Neuron (in vitro differentiated cells): ENCODE measurements at regions not wholly inside any gene's neighbourhood (a gene's known extent, or its start where the extent isn't known, plus 50 kb on each side); places are given as distances from the start of the nearest gene placed in this dataset.

Experiments used
- H2AFZ ChIP-seq: one replicate; pipeline ENCODE4 v1.6.1; 2013; ENCODE audit warnings: low read depth, mild to moderate bottlenecking, inconsistent platforms, low read length, moderate library complexity
- H3K27me3 ChIP-seq: one replicate; pipeline ENCODE4 v1.6.1; 2013; ENCODE audit warnings: low read length; ENCODE audit not compliant: insufficient read depth
- H3K36me3 ChIP-seq: one replicate; pipeline ENCODE4 v1.6.1; 2013; ENCODE audit warnings: low read length; ENCODE audit not compliant: insufficient read depth
- H3K4me1 ChIP-seq: one replicate; pipeline ENCODE4 v1.6.1; 2013; ENCODE audit warnings: low read length; ENCODE audit not compliant: insufficient read depth
- H3K4me3 ChIP-seq: 2 replicates; pipeline ENCODE4 v1.5.1; 2013; ENCODE audit warnings: mild to moderate bottlenecking, low read length, moderate library complexity
- H3K9me3 ChIP-seq: one replicate; pipeline ENCODE4 v1.6.1; 2013; ENCODE audit warnings: low read length

DNA sequence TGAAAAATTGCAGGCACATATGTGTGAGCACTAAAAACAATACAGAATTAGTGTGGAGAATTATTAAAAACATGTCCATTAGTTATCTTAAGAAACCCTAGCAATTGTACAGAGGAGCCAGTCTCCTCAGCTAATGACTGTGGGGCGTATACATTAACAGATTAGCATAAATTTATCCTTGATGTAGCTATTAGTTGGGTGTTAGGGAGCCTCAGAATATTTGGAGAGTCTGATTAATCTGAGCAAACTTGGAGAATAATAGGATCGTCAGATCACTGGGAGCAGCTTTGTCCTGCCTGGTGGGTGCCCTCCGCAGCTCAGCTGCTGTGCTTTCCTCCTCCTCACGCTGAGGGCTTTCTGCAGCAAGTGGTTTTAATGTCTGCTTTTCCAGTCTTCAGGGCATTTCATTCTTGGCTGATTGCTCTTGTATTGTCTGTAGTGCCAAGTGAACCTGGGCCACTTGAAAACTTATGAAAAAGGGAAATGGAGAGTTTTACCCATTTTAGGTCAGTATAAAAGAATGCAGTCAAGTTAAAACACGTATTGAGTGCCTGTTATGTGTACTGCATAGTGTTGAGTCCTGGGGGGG, 417.4 kb upstream of the SEMA6D start:
- H3K4me1 ChIP-seq, result no peaks in the 10 kb centered on the region
- H3K4me3 ChIP-seq, result no peak overlapping the region
- no peak overlapping the region for H2AFZ ChIP-seq
- H3K27me3 ChIP-seq, result no peaks in the 10 kb centered on the region
- no peaks in the 10 kb centered on the region for H3K9me3 ChIP-seq
- no peaks in the 10 kb centered on the region for H3K36me3 ChIP-seq

DNA sequence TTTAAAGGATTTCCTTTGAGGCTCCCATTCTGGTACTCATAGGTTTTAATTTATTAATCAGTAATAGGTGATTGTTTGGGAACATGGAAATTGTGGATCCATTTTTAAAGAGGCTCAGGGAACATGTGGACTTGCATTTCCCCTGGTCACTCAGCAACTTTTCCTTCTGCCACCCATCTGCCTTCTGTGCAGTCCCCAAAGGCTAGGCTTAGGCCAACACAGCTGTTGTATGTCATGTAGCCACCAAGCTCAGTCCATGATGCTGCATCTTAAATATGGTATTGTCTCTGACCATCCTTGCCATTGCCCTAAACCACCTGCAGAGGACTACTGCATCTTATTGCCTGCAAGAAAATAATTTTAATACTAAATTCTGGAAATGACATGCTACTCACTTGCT, 416.7 kb upstream of the SEMA6D start:
- Histone ChIP-seq H3K4me3 (no peak overlapping the region), H3K9me3 (no peaks in the 10 kb centered on the region), H3K36me3 (no peaks in the 10 kb centered on the region), H3K4me1 (no peaks in the 10 kb centered on the region), H2AFZ (no peak overlapping the region), H3K27me3 (no peaks in the 10 kb centered on the region)

DNA sequence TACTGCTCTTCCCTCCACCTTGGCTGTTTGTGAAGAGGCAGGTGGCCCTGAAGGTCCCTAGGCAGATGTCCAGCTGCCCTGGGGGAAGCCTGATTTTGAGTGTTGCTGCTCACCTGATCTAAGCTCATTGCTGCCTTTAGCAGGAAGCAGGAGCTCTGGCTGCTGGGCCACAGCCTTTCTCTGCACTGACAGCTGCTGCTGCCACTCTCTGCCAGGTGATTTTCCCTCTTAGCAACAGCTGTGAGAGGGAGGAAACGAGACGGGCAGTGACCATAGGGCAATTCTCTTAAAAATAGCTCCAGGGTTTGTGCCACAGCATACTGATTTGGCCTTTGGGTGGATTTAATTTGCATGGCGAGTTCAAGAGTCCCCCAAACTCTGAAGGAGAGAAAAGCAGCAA, 415.8 kb upstream of the SEMA6D start:
- no peaks in the 10 kb centered on the region for H3K27me3 ChIP-seq
- H3K4me3 ChIP-seq, result no peak overlapping the region
- H3K4me1 ChIP-seq, result no peaks in the 10 kb centered on the region
- no peak overlapping the region for H2AFZ ChIP-seq
- H3K36me3 ChIP-seq, result no peaks in the 10 kb centered on the region
- no peaks in the 10 kb centered on the region for H3K9me3 ChIP-seq

DNA sequence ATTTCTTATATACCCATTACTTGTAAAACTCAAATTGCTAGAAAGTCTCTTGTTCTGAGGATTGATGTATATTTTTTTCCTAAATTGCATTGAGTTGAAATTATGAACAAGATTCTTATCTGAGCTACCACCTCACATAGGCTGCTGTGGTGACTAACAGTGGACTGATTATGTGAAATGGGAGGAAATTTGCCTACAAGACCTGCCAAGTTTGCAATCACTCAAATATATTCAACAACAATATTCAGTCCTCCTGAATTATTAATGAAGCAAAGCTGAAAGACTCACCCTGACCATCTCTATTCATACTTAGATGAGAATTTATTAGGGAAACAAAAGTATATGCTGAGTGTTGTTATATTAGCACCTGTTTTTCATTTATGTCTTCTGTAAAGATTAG, 412.6 kb upstream of the SEMA6D start:
- Histone ChIP-seq H3K4me1 (no peaks in the 10 kb centered on the region), H3K36me3 (no peaks in the 10 kb centered on the region), H3K9me3 (no peaks in the 10 kb centered on the region), H2AFZ (no peak overlapping the region), H3K4me3 (no peak overlapping the region), H3K27me3 (no peaks in the 10 kb centered on the region)

DNA sequence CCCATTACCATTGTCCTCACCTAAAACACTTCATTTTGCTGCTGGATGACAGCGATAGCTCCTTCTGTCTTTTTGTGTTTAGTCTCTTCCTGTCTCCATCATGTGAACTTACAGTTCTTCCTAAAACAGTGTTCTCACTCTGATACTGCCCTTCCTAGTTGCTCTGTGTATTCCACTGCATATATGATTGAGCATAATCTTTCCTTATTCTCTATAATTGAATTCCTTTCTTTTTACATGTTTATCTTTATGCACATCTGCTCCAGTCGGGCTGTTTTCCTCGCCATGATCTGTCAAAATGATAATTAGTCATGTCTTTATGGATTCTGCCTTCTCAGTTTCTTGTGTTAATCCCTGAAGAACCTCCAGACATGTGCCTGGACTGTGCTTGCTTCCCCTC, 405.1 kb upstream of the SEMA6D start:
- H3K36me3 ChIP-seq, result no peaks in the 10 kb centered on the region
- no peak overlapping the region for H2AFZ ChIP-seq
- H3K9me3 ChIP-seq, result no peaks in the 10 kb centered on the region
- H3K27me3 ChIP-seq, result no peaks in the 10 kb centered on the region
- no peaks in the 10 kb centered on the region for H3K4me1 ChIP-seq
- H3K4me3 ChIP-seq, result no peak overlapping the region

DNA sequence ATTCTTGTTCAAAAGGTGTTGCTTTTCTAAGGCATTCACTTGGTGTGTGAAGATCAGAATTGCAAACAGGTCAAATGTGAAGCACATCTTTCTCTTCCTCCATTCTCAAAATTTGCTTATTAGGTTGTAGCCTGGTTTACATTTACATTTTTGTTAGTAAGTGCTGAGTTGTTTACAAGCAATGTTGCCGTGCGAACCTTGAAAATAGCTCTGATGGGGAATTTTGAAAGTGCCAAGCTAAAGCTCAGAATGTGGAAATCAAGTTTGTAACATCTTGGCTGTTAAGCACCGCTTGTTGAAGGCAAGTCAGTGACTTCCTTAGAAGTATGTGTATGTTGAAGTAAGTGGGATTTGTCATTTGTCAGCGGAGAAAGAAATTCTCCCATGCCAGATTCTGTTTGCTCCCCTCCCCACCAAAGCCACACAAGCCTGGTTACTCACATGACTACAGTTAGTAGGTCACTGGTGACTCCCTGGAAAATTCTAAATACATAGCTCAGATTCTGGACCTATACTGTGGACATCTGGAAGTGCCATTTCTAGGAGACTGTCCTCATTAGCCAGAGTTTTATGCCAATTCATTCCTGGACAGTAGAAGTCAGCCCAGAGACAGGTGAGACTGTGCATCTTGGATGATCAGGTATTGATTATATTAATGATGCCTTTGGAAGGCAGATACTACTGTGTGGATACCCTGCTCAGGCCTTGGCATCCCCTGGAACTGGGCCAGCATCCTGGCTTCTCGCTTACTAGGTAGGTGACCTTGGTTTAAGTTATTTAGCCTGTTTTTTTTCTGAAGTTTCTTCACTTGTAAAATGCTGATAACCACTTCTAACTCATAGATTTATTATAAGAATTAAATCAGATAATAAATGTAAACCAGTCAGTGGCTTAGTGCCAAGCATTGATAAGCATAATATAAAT, 390.6 kb upstream of the SEMA6D start:
- no peak overlapping the region for H3K4me3 ChIP-seq
- H2AFZ ChIP-seq, result no peak overlapping the region
- no peaks in the 10 kb centered on the region for H3K36me3 ChIP-seq
- no peaks in the 10 kb centered on the region for H3K4me1 ChIP-seq
- H3K9me3 ChIP-seq, result no peaks in the 10 kb centered on the region
- H3K27me3 ChIP-seq, result no peaks in the 10 kb centered on the region

DNA sequence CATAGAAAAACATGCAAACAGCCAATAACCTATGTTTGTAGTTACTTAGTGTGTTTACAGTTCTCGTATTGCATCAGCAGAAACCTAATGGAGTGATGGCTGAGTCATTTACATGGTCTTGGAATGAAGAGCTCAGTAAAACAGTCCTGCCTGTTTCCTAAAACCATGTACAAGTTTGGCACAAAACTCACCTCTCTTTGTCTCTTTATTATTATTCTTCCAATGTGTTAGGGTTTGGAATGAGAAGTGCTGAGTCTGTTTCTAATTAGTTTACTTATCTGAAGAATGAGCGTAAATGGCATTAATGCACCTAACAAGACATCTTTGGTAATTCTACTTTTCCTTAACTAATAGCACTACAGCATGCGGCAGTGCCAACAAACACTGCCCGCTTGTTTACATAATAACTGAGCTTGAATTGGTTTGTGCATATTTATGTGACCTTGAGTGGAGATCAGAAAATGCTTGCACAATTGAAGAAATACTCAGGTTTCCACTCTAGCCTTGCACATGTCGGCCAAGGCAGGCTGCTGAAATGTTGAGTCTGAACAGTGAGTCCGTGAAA, 385.4 kb upstream of the SEMA6D start:
- Histone ChIP-seq H3K9me3 (no peaks in the 10 kb centered on the region), H3K4me3 (no peak overlapping the region), H3K27me3 (no peaks in the 10 kb centered on the region), H3K4me1 (no peaks in the 10 kb centered on the region), H2AFZ (no peak overlapping the region), H3K36me3 (no peaks in the 10 kb centered on the region)

DNA sequence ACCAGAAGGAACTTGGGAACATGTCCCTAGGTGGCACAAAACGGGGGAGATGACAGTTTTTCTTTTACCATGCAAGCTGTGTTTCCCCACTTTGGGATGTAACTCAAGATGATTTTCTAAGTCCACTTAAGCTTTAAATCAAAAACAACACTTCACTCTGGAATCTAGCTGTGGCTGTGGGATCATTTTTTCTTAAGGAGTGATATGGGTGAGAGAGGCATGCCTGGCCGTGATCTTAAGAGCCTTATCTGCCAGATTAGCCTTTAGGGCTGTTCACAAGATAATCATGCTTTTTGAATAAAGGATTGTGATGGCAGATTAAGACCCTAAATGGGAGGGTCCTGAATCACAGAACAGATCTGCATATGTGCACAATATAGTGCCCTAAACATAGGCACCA, 384.8 kb upstream of the SEMA6D start:
- Histone ChIP-seq H2AFZ (no peak overlapping the region), H3K36me3 (no peaks in the 10 kb centered on the region)

DNA sequence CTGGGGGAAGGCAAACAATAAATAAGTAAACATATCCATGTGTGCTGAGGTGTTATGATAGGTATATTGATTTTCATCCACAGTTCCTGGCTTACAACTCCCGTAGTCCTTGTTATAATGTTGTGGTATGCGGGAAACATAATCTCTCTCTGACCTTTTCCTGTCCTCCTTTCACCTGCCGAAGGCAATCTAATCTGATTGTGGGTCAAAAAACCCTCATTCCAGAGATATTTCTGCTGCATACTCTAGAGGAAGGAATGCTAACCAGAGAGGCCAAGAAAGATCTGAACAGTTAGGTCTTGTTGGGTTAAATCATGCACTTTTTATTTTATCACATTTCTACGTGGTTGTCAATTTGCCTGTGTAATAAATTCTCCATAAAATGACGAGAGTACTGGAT, 383.6 kb upstream of the SEMA6D start:
- H3K27me3 ChIP-seq, result no peaks in the 10 kb centered on the region
- H3K4me3 ChIP-seq, result no peak overlapping the region
- no peak overlapping the region for H2AFZ ChIP-seq
- H3K9me3 ChIP-seq, result no peaks in the 10 kb centered on the region
- H3K36me3 ChIP-seq, result no peaks in the 10 kb centered on the region
- H3K4me1 ChIP-seq, result no peaks in the 10 kb centered on the region

More for the DNA sequence above, 384.8 kb upstream of the SEMA6D start:
- Histone ChIP-seq H3K27me3 (no peaks in the 10 kb centered on the region), H3K9me3 (no peaks in the 10 kb centered on the region), H3K4me1 (no peaks in the 10 kb centered on the region), H3K4me3 (no peak overlapping the region)

DNA sequence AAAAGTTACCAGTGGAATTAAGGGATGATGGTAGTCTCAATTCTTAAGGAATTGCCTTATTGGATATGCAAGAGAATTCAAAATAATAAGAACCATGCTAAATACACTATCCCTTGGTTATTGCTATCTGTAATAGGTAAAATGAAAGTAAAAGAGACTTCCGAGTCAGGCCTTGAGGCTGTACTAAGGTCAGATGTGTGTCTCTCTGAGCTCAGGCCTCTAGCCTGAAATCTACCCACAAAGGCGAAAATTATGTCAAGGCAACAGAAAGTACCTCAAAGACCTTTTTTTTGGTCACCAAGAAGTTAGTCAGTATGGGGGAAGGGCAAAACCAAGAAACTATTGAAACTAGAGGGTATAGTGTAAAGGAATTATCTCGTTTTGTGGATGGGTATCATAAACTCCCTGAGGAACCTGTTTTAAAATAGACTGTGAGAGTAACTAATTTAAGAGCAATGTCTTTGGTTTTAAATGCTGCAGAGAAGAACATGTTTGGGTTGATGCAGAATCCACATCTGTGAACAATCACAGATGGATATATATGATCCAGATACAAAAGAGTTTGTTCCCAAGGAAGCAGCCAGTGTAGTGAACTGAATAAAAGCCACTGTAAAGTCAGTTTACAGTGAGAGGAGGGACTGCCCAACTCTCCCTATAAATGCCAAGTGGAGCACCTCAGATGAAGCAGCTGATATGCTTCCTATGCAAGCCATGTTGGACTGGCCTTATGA, 382.3 kb upstream of the SEMA6D start:
- Histone ChIP-seq H3K36me3 (no peaks in the 10 kb centered on the region), H3K4me1 (no peaks in the 10 kb centered on the region), H2AFZ (no peak overlapping the region), H3K9me3 (no peaks in the 10 kb centered on the region), H3K27me3 (no peaks in the 10 kb centered on the region), H3K4me3 (no peak overlapping the region)

DNA sequence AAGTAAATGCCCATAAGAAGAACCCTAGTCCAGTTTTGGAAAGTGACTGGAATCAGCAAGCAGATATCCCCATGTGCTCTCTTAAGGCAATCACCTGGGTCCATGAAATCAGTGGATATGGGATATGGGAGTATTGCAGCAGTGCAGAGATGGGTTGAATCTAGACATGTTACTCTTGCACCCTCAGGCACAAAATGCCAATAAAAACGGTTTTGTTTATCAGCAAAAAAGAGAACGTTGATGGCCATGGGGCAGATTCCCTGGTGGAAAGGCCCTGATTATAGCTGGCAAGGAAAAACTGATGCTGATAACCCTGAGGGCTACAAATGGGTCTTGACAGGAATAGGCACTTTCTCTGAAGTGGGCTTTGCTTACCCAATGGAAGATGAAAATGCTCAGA, 380.2 kb upstream of the SEMA6D start:
- H2AFZ ChIP-seq, result no peak overlapping the region
- H3K4me1 ChIP-seq, result no peaks in the 10 kb centered on the region
- H3K27me3 ChIP-seq, result no peaks in the 10 kb centered on the region
- no peak overlapping the region for H3K4me3 ChIP-seq
- H3K36me3 ChIP-seq, result no peaks in the 10 kb centered on the region
- no peaks in the 10 kb centered on the region for H3K9me3 ChIP-seq

DNA sequence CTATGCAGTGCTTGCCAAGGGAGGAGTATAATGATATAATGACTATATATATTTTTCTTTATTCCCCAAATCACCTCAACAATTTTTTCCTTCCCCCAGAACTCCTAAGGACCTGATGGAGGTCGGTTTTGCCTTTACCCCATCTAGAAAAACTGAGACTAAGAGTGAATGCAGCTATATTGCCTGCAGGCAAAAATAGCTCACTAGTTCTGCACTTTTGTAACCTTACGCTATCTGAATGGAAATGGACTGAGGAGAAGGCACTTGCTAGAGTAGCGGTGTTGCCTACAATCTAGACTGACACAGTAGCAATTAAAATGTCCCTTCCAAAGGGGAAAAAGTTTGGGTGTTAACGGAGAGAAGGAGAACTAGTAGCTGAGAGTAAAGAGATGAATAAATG, 379.5 kb upstream of the SEMA6D start:
- Histone ChIP-seq H3K36me3 (no peaks in the 10 kb centered on the region), H3K9me3 (no peaks in the 10 kb centered on the region), H3K4me3 (no peak overlapping the region), H2AFZ (no peak overlapping the region), H3K27me3 (no peaks in the 10 kb centered on the region), H3K4me1 (no peaks in the 10 kb centered on the region)

DNA sequence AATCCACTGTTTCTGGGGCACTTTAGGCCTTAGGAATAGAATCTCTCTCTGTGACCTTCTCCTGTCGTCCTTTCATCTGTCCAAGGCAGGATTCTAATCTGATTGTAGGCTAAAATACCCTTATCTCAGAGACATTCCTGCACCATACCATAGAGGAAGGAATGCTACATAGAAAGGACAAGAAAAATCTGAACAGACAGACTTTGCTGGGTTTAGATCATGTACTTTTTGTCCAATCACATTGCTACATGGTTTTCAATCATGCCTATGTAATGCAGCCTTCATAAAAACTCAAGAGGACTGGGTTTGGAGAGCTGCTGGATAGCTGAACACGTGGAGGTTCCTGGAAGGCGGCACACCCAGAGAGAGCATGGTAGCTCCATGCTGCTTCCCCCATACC, 378.5 kb upstream of the SEMA6D start:
- H3K9me3 ChIP-seq, result no peaks in the 10 kb centered on the region
- no peak overlapping the region for H3K4me3 ChIP-seq
- H3K4me1 ChIP-seq, result no peaks in the 10 kb centered on the region
- H2AFZ ChIP-seq, result no peak overlapping the region
- no peaks in the 10 kb centered on the region for H3K27me3 ChIP-seq
- H3K36me3 ChIP-seq, result no peaks in the 10 kb centered on the region
